Osteoblast (primary cell): ENCODE measurements at regions not wholly inside any gene's neighbourhood (a gene's known extent, or its start where the extent isn't known, plus 50 kb on each side); places are given as distances from the start of the nearest gene placed in this dataset.

Experiments
- DNase-seq: peaks from one replicate; pipeline ENCODE4 v3.0.0; 2011; ENCODE audit warnings: low spot score, mixed read lengths; ENCODE audit not compliant: insufficient read length; ENCODE audit errors: missing footprints
- H2AFZ ChIP-seq: 2 replicates; pipeline ENCODE4 v1.6.0; 2011; ENCODE audit warnings: mild to moderate bottlenecking, low read length
- H3K27ac ChIP-seq: 2 replicates; pipeline ENCODE4 v1.5.1; 2011; ENCODE audit warnings: mild to moderate bottlenecking, low read depth, low read length, moderate library complexity
- H3K27me3 ChIP-seq: 2 replicates; pipeline ENCODE4 v1.6.0; 2012; ENCODE audit warnings: mild to moderate bottlenecking, control low read depth, inconsistent platforms, low read length, moderate library complexity; ENCODE audit not compliant: insufficient read depth
- H3K36me3 ChIP-seq: 2 replicates; pipeline ENCODE4 v1.5.1; 2011; ENCODE audit warnings: mild to moderate bottlenecking, low read length, control low read depth, moderate library complexity; ENCODE audit not compliant: insufficient read depth
- H3K4me1 ChIP-seq: 2 replicates; pipeline ENCODE4 v1.5.1; 2011; ENCODE audit warnings: mild to moderate bottlenecking, low read length, control low read depth, moderate library complexity; ENCODE audit not compliant: insufficient read depth
- H3K4me2 ChIP-seq: 2 replicates; pipeline ENCODE4 v1.6.0; 2011; ENCODE audit warnings: mild to moderate bottlenecking, low read length; ENCODE audit not compliant: insufficient read depth
- H3K4me3 ChIP-seq: fragments of 200-600 bp; sonication (generic); 3 replicates; pipeline ENCODE4 v1.5.1; 2012; ENCODE audit warnings: mild to moderate bottlenecking, low read length, inconsistent platforms; ENCODE audit not compliant: insufficient read depth
- H3K79me2 ChIP-seq: 2 replicates; pipeline ENCODE4 v1.6.0; 2012; ENCODE audit warnings: mild to moderate bottlenecking, low read length, control low read depth, inconsistent platforms; ENCODE audit not compliant: insufficient read depth
- H3K9me3 ChIP-seq: 2 replicates; pipeline ENCODE4 v1.5.1; 2011; ENCODE audit warnings: low read depth, low read length, control low read depth
- H4K20me1 ChIP-seq: 2 replicates; pipeline ENCODE4 v1.6.0; 2012; ENCODE audit warnings: mild to moderate bottlenecking, low read length, control low read depth; ENCODE audit not compliant: insufficient read depth
- TF ChIP-seq, protein P1 (sequence below): IDR thresholded peaks from 2 replicates; pipeline ENCODE4 v1.5.1; 2011; ENCODE audit warnings: mild to moderate bottlenecking, low read depth, low read length, moderate library complexity; ENCODE audit errors: extremely low read depth

DNA sequence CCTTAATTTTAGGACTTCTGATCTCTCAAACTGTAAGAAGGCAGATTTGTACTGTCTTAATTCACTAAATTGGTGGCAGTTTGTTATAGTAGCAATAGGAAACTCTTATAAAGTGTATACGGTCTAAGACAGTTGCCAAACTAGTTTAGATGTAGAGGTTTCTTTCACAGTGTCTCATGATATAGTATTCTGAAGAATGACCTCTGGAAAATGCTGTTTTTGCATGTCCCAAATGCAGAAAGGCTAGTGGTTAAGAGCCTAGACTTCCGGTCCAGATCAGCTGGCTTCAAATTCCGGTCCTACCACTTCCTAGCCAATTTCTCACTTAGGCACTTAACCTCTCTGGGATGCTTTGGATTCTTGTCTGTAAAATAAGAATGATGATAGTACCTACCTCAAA, 538.5 kb downstream of the CENPC start:
- Histone ChIP-seq H3K4me2 (no peak overlapping the region), H3K79me2 (no peaks in the 10 kb centered on the region), H2AFZ (no peak overlapping the region), H3K27ac (no peak overlapping the region), H3K4me1 (no peaks in the 10 kb centered on the region), H4K20me1 (no peaks in the 10 kb centered on the region), H3K27me3 (no peaks in the 10 kb centered on the region), H3K36me3 (no peaks in the 10 kb centered on the region), H3K4me3 (no peak overlapping the region), H3K9me3 (peaks cover 4% of the 10 kb centered on the region)
- no peak for DNase-seq
- TF ChIP-seq, protein P1, sequence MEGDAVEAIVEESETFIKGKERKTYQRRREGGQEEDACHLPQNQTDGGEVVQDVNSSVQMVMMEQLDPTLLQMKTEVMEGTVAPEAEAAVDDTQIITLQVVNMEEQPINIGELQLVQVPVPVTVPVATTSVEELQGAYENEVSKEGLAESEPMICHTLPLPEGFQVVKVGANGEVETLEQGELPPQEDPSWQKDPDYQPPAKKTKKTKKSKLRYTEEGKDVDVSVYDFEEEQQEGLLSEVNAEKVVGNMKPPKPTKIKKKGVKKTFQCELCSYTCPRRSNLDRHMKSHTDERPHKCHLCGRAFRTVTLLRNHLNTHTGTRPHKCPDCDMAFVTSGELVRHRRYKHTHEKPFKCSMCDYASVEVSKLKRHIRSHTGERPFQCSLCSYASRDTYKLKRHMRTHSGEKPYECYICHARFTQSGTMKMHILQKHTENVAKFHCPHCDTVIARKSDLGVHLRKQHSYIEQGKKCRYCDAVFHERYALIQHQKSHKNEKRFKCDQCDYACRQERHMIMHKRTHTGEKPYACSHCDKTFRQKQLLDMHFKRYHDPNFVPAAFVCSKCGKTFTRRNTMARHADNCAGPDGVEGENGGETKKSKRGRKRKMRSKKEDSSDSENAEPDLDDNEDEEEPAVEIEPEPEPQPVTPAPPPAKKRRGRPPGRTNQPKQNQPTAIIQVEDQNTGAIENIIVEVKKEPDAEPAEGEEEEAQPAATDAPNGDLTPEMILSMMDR: no peak

DNA sequence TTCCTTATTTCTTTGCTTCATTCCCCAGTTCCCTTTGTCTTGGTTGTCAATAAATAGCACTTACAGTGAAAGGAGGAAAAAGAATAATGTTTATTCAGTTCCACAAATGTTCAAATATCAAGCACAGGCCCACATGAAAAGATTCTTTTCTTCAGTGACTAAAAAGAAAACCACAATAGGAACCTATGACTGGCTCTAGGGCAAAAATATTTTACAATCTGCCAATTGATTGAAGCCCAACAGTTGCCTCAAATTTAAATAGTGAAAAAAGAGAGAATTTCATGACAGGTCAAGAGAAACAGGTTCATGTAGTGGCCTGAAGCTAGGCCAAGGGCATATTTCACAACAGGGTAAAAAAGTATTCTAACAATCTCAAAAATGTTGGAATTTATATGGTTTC, 553.8 kb downstream of the CENPC start:
- Histone ChIP-seq H3K4me2 (no peak overlapping the region), H3K27ac (no peak overlapping the region), H3K4me1 (no peaks in the 10 kb centered on the region), H4K20me1 (no peaks in the 10 kb centered on the region), H3K36me3 (no peaks in the 10 kb centered on the region), H2AFZ (no peak overlapping the region), H3K79me2 (no peaks in the 10 kb centered on the region), H3K27me3 (no peaks in the 10 kb centered on the region), H3K9me3 (no peaks in the 10 kb centered on the region), H3K4me3 (no peak overlapping the region)
- TF ChIP-seq, protein P1: no peak
- no peak for DNase-seq

DNA sequence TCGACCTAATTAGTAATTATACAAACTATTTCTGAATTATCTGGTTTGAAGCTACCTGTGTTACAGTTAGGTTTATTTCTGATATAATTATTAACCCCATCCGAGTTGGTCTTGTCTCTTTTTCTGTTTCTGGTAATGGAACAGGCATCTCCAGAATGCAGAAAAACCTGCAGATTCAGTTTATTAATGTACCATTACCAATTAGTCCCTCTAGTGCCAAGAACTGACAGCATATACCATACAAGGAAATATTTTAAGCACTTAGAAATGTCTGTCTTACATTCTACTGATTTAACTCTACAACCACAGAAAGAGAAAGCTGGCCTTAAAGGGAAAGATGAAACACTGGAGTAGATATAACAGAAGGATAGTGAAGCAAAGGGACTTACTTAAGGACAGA, 570.6 kb downstream of the CENPC start:
- Histone ChIP-seq H3K4me3 (no peak overlapping the region), H3K4me2 (no peak overlapping the region), H3K79me2 (no peaks in the 10 kb centered on the region), H3K9me3 (no peaks in the 10 kb centered on the region), H3K27ac (no peak overlapping the region), H2AFZ (no peak overlapping the region), H4K20me1 (no peaks in the 10 kb centered on the region), H3K4me1 (no peaks in the 10 kb centered on the region), H3K36me3 (no peaks in the 10 kb centered on the region), H3K27me3 (no peaks in the 10 kb centered on the region)
- TF ChIP-seq, protein P1: no peak
- DNase-seq: no peak

DNA sequence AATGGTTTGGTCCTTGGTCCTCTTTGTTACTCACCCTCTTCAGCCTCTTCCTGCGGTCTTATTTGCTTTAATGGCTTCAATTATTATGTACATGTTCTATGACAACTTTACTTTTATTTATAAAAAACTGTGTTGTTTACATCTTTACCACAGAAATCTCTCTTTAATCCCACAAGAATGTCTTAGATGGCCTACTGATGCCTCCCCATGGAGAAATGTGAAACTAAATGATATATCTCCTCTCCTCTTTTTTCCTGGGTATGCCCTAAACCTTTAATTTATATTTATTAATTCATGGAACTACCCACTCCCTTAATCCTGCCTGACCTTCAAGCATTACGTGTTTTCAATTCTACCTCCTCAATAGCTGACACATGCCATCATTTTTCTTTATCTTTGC, 573.2 kb downstream of the CENPC start:
- H3K4me3 ChIP-seq: no peak overlapping the region
- no peak for DNase-seq
- H4K20me1 ChIP-seq: no peaks in the 10 kb centered on the region
- H3K27me3 ChIP-seq: no peaks in the 10 kb centered on the region
- H3K4me2 ChIP-seq: no peak overlapping the region
- no peaks in the 10 kb centered on the region for H3K79me2 ChIP-seq
- TF ChIP-seq, protein P1: no peak
- H3K27ac ChIP-seq: no peak overlapping the region
- no peaks in the 10 kb centered on the region for H3K36me3 ChIP-seq
- H2AFZ ChIP-seq: no peak overlapping the region
- H3K9me3 ChIP-seq: no peaks in the 10 kb centered on the region
- H3K4me1 ChIP-seq: no peaks in the 10 kb centered on the region
